ENCODE measurements at regions not wholly inside any gene's neighbourhood (a gene's known extent, or its start where the extent isn't known, plus 50 kb on each side); places are given as distances from the start of the nearest gene placed in this dataset.

- Histone ChIP-seq H3K4me3 (no peak overlapping the region), H3K27ac (ENCODE audit: low read depth in 1 of 2, low read length in 1 of 2) (no peak overlapping the region), H3K9me3 (ENCODE audit: control insufficient read depth in 4 of 4, insufficient read depth in 3 of 4, low read length in 3 of 4) (no peaks in the 10 kb centered on the region), H3K36me3 (ENCODE audit: control insufficient read depth in 4 of 4, insufficient read depth in 4 of 4, low read length in 4 of 4) (no peaks in the 10 kb centered on the region), H3K9ac (ENCODE audit: insufficient read depth in 1 of 2, low read length in 2 of 2) (no peak overlapping the region), H3K27me3 (ENCODE audit: control insufficient read depth in 3 of 3, insufficient read depth in 3 of 3, low read length in 2 of 3) (no peaks in the 10 kb centered on the region), H3K4me1 (ENCODE audit: control insufficient read depth in 5 of 5, insufficient read depth in 5 of 5, low read length in 5 of 5) (no peaks in the 10 kb centered on the region)
- no peak for DNase-seq
- 85 to 86% methylated on average over 9 of the region's 9 CpGs for WGBS, 2 donors
- TF ChIP-seq CTCF (IDR thresholded peaks at IDR 0.05; ENCODE audit: control extremely low read depth, extremely low read depth): no peak
- no peak for ATAC-seq (ENCODE audit: insufficient read depth, low FRiP score)
Observed at GRCh38 chr4:184950117-184950830, 68.0 kb upstream of the HELT start.

GRCh38 chr4:184950926-184951325, 67.4 kb upstream of the HELT start:
- ATAC-seq (ENCODE audit: insufficient read depth, low FRiP score) (no peak), DNase-seq (no peak)
- H3K9me3 ChIP-seq (ENCODE audit: control insufficient read depth in 4 of 4, insufficient read depth in 3 of 4, low read length in 3 of 4): no peaks in the 10 kb centered on the region
- H3K4me1 ChIP-seq (ENCODE audit: control insufficient read depth in 5 of 5, insufficient read depth in 5 of 5, low read length in 5 of 5): no peaks in the 10 kb centered on the region
- no peak overlapping the region for H3K4me3 ChIP-seq
- no peak for TF ChIP-seq CTCF (IDR thresholded peaks at IDR 0.05; ENCODE audit: control extremely low read depth, extremely low read depth)
- 84 to 88% methylated on average over 13 of the region's 13 CpGs for WGBS, 2 donors
- H3K9ac ChIP-seq (ENCODE audit: insufficient read depth in 1 of 2, low read length in 2 of 2): no peak overlapping the region
- no peaks in the 10 kb centered on the region for H3K36me3 ChIP-seq (ENCODE audit: control insufficient read depth in 4 of 4, insufficient read depth in 4 of 4, low read length in 4 of 4)
- H3K27ac ChIP-seq (ENCODE audit: low read depth in 1 of 2, low read length in 1 of 2): no peak overlapping the region
- no peaks in the 10 kb centered on the region for H3K27me3 ChIP-seq (ENCODE audit: control insufficient read depth in 3 of 3, insufficient read depth in 3 of 3, low read length in 2 of 3)

- WGBS, 2 donors: 94 to 95% methylated on average over 21 to 22 of the region's 22 CpGs
- Histone ChIP-seq H3K9ac (ENCODE audit: insufficient read depth in 1 of 2, low read length in 2 of 2) (no peak overlapping the region), H3K4me3 (no peak overlapping the region), H3K9me3 (ENCODE audit: control insufficient read depth in 4 of 4, insufficient read depth in 3 of 4, low read length in 3 of 4) (no peaks in the 10 kb centered on the region), H3K27me3 (ENCODE audit: control insufficient read depth in 3 of 3, insufficient read depth in 3 of 3, low read length in 2 of 3) (no peaks in the 10 kb centered on the region), H3K4me1 (ENCODE audit: control insufficient read depth in 5 of 5, insufficient read depth in 5 of 5, low read length in 5 of 5) (no peaks in the 10 kb centered on the region), H3K36me3 (ENCODE audit: control insufficient read depth in 4 of 4, insufficient read depth in 4 of 4, low read length in 4 of 4) (no peaks in the 10 kb centered on the region), H3K27ac (ENCODE audit: low read depth in 1 of 2, low read length in 1 of 2) (no peak overlapping the region)
- TF ChIP-seq CTCF (IDR thresholded peaks at IDR 0.05; ENCODE audit: control extremely low read depth, extremely low read depth): no peak
- ATAC-seq (ENCODE audit: insufficient read depth, low FRiP score) (no peak), DNase-seq (no peak)
Observed at GRCh38 chr4:184951668-184952160, 66.6 kb upstream of the HELT start.

GRCh38 chr4:184952522-184952921, 65.8 kb upstream of the HELT start:
- TF ChIP-seq CTCF (IDR thresholded peaks at IDR 0.05; ENCODE audit: control extremely low read depth, extremely low read depth): no peak
- Histone ChIP-seq H3K27me3 (ENCODE audit: control insufficient read depth in 3 of 3, insufficient read depth in 3 of 3, low read length in 2 of 3) (no peaks in the 10 kb centered on the region), H3K36me3 (ENCODE audit: control insufficient read depth in 4 of 4, insufficient read depth in 4 of 4, low read length in 4 of 4) (no peaks in the 10 kb centered on the region), H3K27ac (ENCODE audit: low read depth in 1 of 2, low read length in 1 of 2) (no peak overlapping the region), H3K4me3 (no peak overlapping the region), H3K9me3 (ENCODE audit: control insufficient read depth in 4 of 4, insufficient read depth in 3 of 4, low read length in 3 of 4) (no peaks in the 10 kb centered on the region), H3K4me1 (ENCODE audit: control insufficient read depth in 5 of 5, insufficient read depth in 5 of 5, low read length in 5 of 5) (no peaks in the 10 kb centered on the region), H3K9ac (ENCODE audit: insufficient read depth in 1 of 2, low read length in 2 of 2) (no peak overlapping the region)
- DNase-seq: no peak
- WGBS, 2 donors: 70 to 78% methylated on average over 6 of the region's 6 CpGs
- ATAC-seq (ENCODE audit: insufficient read depth, low FRiP score): no peak
